Skeletal muscle tissue (tissue), 3 donors: ENCODE measurements at regions not wholly inside any gene's neighbourhood (a gene's known extent, or its start where the extent isn't known, plus 50 kb on each side); places are given as distances from the start of the nearest gene placed in this dataset.
"Not testable (repeated sequence)": the region's sequence is repeated elsewhere in the genome, so short reads cannot be mapped to it uniquely, and the experiment has no call there.

Experiments used
- H3K27ac ChIP-seq: one replicate; pipeline ENCODE4 v1.7.0; 2013; ENCODE audit warnings: mild to moderate bottlenecking, low read depth, low read length, inconsistent platforms
- H3K27me3 ChIP-seq, 3 donors: one replicate each; pipeline ENCODE4 v1.7.0; 2013; ENCODE audit warnings: low read length in 3 of 3; ENCODE audit not compliant: control insufficient read depth in 3 of 3, insufficient read depth in 3 of 3
- H3K36me3 ChIP-seq, 3 donors: one replicate each; pipeline ENCODE4 v1.7.0; 2013; ENCODE audit warnings: low read length in 3 of 3; ENCODE audit not compliant: control insufficient read depth in 3 of 3, insufficient read depth in 3 of 3
- H3K4me1 ChIP-seq, 3 donors: one replicate each; pipeline ENCODE4 v1.7.0; 2013; ENCODE audit warnings: low read length in 3 of 3, mild to moderate bottlenecking in 3 of 3; ENCODE audit not compliant: control insufficient read depth in 3 of 3, insufficient read depth in 3 of 3
- H3K4me3 ChIP-seq, 3 donors: one replicate each; pipeline ENCODE4 v1.7.0; 2013; ENCODE audit warnings: low read length in 3 of 3
- H3K9ac ChIP-seq, 3 donors: one replicate each; pipeline ENCODE4 v1.7.0; 2013; ENCODE audit warnings: low read length in 3 of 3, mild to moderate bottlenecking in 3 of 3, moderate library complexity in 2 of 3, low read depth in 1 of 3
- H3K9me3 ChIP-seq, 3 donors: one replicate each; pipeline ENCODE4 v1.7.0; 2013; ENCODE audit warnings: low read length in 3 of 3; ENCODE audit not compliant: control insufficient read depth in 3 of 3
- donor health status: Osteomylitis.

- Histone ChIP-seq H3K9me3 (no peaks in the 10 kb centered on the region), H3K27me3 (no peaks in the 10 kb centered on the region), H3K36me3 (no peaks in the 10 kb centered on the region), H3K4me3 (no peak overlapping the region), H3K27ac (no peak overlapping the region), H3K4me1 (no peaks in the 10 kb centered on the region), H3K9ac (no peak overlapping the region)
These were observed 366.9 kb downstream of the XPNPEP1 start for GRCh38 chr10:109556399-109556798.

- not testable (repeated sequence) for H3K27ac ChIP-seq, H3K4me3 ChIP-seq, H3K9ac ChIP-seq, H3K4me1 ChIP-seq, H3K9me3 ChIP-seq, H3K36me3 ChIP-seq, H3K27me3 ChIP-seq
These were observed 381.2 kb downstream of the XPNPEP1 start for GRCh38 chr10:109542050-109542603.

GRCh38 chr10:109534193-109534592, 389.1 kb downstream of the XPNPEP1 start:
- Histone ChIP-seq H3K36me3 (no peaks in the 10 kb centered on the region), H3K4me3 (no peak overlapping the region), H3K27me3 (no peaks in the 10 kb centered on the region), H3K9me3 (peaks cover 0 to 2% (median 0%) of the 10 kb centered on the region in 3 donors), H3K9ac (no peak overlapping the region), H3K4me1 (no peaks in the 10 kb centered on the region), H3K27ac (no peak overlapping the region)

GRCh38 chr10:109529258-109529657, 394.1 kb downstream of the XPNPEP1 start:
- H3K9ac ChIP-seq: no peak overlapping the region
- no peaks in the 10 kb centered on the region for H3K27me3 ChIP-seq
- H3K4me3 ChIP-seq: no peak overlapping the region
- H3K9me3 ChIP-seq: peaks cover 2 to 8% (median 3%) of the 10 kb centered on the region in 3 donors
- no peaks in the 10 kb centered on the region for H3K4me1 ChIP-seq
- H3K27ac ChIP-seq: no peak overlapping the region
- no peaks in the 10 kb centered on the region for H3K36me3 ChIP-seq

GRCh38 chr10:109517748-109518147, 405.6 kb downstream of the XPNPEP1 start:
- Histone ChIP-seq H3K4me3 (no peak overlapping the region), H3K9ac (no peak overlapping the region), H3K36me3 (no peaks in the 10 kb centered on the region), H3K4me1 (no peaks in the 10 kb centered on the region), H3K27me3 (no peaks in the 10 kb centered on the region), H3K27ac (no peak overlapping the region), H3K9me3 (peaks cover 0 to 2% (median 0%) of the 10 kb centered on the region in 3 donors)

DNA sequence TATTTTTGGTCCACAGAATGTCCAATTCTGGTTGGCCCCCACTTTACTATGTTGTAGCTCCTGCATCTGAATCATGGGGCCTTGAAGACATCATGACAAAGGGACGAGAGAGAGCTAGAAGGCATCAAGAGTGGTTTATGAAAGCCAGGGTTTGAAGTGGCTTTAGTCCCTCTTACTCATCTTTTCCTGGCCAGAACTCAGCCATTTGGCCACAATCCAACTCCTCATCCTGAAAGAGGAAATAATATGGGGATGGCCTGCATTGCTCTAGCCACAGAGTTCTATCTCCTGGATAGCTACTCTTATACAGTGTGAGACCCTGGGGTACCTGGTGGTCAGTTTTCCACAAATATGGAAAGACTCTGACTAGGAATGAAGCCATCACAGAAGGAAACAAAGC, 418.9 kb downstream of the XPNPEP1 start:
- Histone ChIP-seq H3K36me3 (no peaks in the 10 kb centered on the region), H3K4me3 (no peak overlapping the region), H3K9ac (no peak overlapping the region), H3K9me3 (no peaks in the 10 kb centered on the region), H3K4me1 (no peaks in the 10 kb centered on the region), H3K27ac (no peak overlapping the region), H3K27me3 (no peaks in the 10 kb centered on the region)

DNA sequence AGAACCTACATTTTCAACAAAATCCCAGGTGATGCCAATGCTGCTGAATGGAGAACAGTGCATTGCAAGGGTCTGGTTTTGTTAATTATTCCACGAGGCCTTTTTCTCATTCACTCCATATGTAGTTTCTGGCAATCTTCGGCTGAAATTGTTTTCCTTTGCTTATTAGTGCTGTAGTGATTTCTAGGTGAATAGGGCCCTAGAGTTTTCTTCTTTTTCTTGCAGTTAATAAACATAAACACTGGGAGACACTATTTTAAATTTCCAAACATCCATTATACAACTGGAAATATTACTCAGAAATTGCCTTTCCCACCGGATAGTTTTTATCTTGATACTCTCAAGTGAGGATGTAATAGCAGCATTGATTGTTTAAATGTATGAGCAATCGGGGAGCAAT, 435.6 kb downstream of the XPNPEP1 start:
- Histone ChIP-seq H3K9ac (no peak overlapping the region), H3K27ac (no peak overlapping the region)

DNA sequence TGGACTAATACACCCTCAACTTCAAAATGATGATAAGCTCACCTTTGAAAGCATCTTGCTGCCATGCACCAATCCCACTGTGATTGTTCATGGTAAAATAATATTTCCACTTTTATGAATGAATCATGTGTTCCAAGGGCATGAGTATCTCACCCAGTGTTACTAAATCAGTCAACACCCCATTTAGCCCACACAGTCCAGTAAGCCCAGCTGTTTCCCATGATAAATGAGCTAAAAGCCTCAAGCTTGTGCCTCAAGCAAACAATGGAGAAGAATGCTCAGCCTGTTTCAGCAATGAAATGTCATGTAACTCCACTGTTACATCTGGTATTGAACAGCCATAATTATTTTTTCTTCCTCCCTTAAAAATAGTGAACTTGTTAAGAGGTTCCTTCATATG, 442.5 kb downstream of the XPNPEP1 start:
- no peaks in the 10 kb centered on the region for H3K27me3 ChIP-seq
- H3K9ac ChIP-seq: no peak overlapping the region

More for the DNA sequence above, 435.6 kb downstream of the XPNPEP1 start:
- no peaks in the 10 kb centered on the region for H3K4me1 ChIP-seq
- no peak overlapping the region for H3K4me3 ChIP-seq
- no peaks in the 10 kb centered on the region for H3K27me3 ChIP-seq
- H3K9me3 ChIP-seq: no peaks in the 10 kb centered on the region
- no peaks in the 10 kb centered on the region for H3K36me3 ChIP-seq

GRCh38 chr10:109475711-109476421, 447.4 kb downstream of the XPNPEP1 start:
- Histone ChIP-seq H3K27ac (no peak overlapping the region), H3K9ac (no peak overlapping the region), H3K36me3 (no peaks in the 10 kb centered on the region), H3K4me3 (no peak overlapping the region), H3K27me3 (no peaks in the 10 kb centered on the region), H3K4me1 (no peaks in the 10 kb centered on the region), H3K9me3 (no peaks in the 10 kb centered on the region)

More for the DNA sequence above, 442.5 kb downstream of the XPNPEP1 start:
- no peaks in the 10 kb centered on the region for H3K9me3 ChIP-seq
- no peak overlapping the region for H3K27ac ChIP-seq
- H3K4me3 ChIP-seq: no peak overlapping the region
- H3K36me3 ChIP-seq: no peaks in the 10 kb centered on the region
- no peaks in the 10 kb centered on the region for H3K4me1 ChIP-seq

GRCh38 chr10:109474812-109475211, 448.5 kb downstream of the XPNPEP1 start:
- Histone ChIP-seq H3K9ac (no peak overlapping the region), H3K4me1 (no peaks in the 10 kb centered on the region), H3K9me3 (no peaks in the 10 kb centered on the region), H3K4me3 (no peak overlapping the region), H3K36me3 (no peaks in the 10 kb centered on the region), H3K27me3 (no peaks in the 10 kb centered on the region), H3K27ac (no peak overlapping the region)
